Endothelial cell of umbilical vein (primary cell): ENCODE measurements at regions not wholly inside any gene's neighbourhood (a gene's known extent, or its start where the extent isn't known, plus 50 kb on each side); places are given as distances from the start of the nearest gene placed in this dataset.

Experiments used
- BruUV-seq: library from RNA; stranded (reverse); fragments of 400-500 nt; replicated peaks from 2 replicates; lab custom pipeline; 2021; lab: Mats Ljungman, UMichigan
- CTCF ChIA-PET: fragments of 300-600, 350-600 bp; sonication (Branson Sonifier 250); formaldehyde crosslinking; loops from one replicate; lab custom pipeline; 2021; ENCODE audit warnings: antibody characterized with exemption, inconsistent platforms; lab: Charles Lee
- POLR2A ChIA-PET: fragments of 300-600, 350-600 bp; sonication (Branson Sonifier 250); formaldehyde crosslinking; loops from one replicate; lab custom pipeline; 2021; ENCODE audit warnings: antibody characterized with exemption, inconsistent platforms; lab: Charles Lee
- DNase-seq: peaks from one replicate; pipeline ENCODE4 v3.0.0-alpha.2; 2011; ENCODE audit warnings: low read depth, low spot score
- FAIRE-seq: peaks from 2 replicates; lab custom pipeline; 2011; peaks lifted over from hg19 to GRCh38; lab: Jason Lieb, UNC
- H2AFZ ChIP-seq: 2 replicates; pipeline ENCODE4 v1.6.0; 2012; ENCODE audit warnings: low read depth, low read length, control low read depth, inconsistent platforms
- H3K27ac ChIP-seq: 2 replicates; pipeline ENCODE4 v1.5.1; 2011; ENCODE audit warnings: low read depth, mild to moderate bottlenecking, control low read depth, low read length, moderate library complexity; ENCODE audit not compliant: insufficient read depth
- H3K27me3 ChIP-seq, 2 experiments: 2 replicates each; pipeline versions ENCODE4 v1.6.0 to v1.6.1; 2011; ENCODE audit warnings: low read length in 2 of 2, mixed read lengths in 1 of 2; ENCODE audit not compliant: control insufficient read depth in 2 of 2, insufficient read depth in 2 of 2
- H3K36me3 ChIP-seq, 2 experiments: 2 replicates in 1 of 2; 3 replicates in 1 of 2; pipeline ENCODE4 v1.5.1; 2011; ENCODE audit warnings: low read length in 2 of 2, mild to moderate bottlenecking in 1 of 2, moderate library complexity in 1 of 2; ENCODE audit not compliant: control insufficient read depth in 2 of 2, insufficient read depth in 2 of 2; ENCODE audit errors: extremely low read depth in 1 of 2
- H3K4me1 ChIP-seq: 3 replicates; pipeline ENCODE4 v1.5.1; 2011; ENCODE audit warnings: mild to moderate bottlenecking, low read length; ENCODE audit not compliant: control insufficient read depth, insufficient read depth; ENCODE audit errors: extremely low read depth
- H3K4me2 ChIP-seq: 2 replicates; pipeline ENCODE4 v1.6.1; 2011; ENCODE audit warnings: low read length, control low read depth, mixed read lengths; ENCODE audit not compliant: insufficient read depth
- H3K4me3 ChIP-seq, 3 experiments: fragments of 200-600 bp in 1 of 3; sonication (generic), shearing (Covaris generic) in 1 of 3; replicated peaks in 1 of 3; 2 replicates each; pipeline ENCODE4 v1.5.1; 2011 to 2016; ENCODE audit warnings: control low read depth in 3 of 3, low read length in 3 of 3, mild to moderate bottlenecking in 2 of 3, inconsistent platforms in 1 of 3, low read depth in 1 of 3, moderate library complexity in 1 of 3; ENCODE audit not compliant: insufficient read depth in 1 of 3
- H3K79me2 ChIP-seq: 2 replicates; pipeline ENCODE4 v1.6.0; 2012; ENCODE audit warnings: low read length, inconsistent platforms; ENCODE audit not compliant: control insufficient read depth, insufficient read depth
- H3K9ac ChIP-seq: replicated peaks from 2 replicates; pipeline ENCODE3; 2011; ENCODE audit warnings: low read length, control low read depth; ENCODE audit not compliant: insufficient read depth; ENCODE audit errors: extremely low read depth
- H3K9me1 ChIP-seq: replicated peaks from 3 replicates; pipeline ENCODE4 v1.6.0; 2011; ENCODE audit warnings: mild to moderate bottlenecking, low read length; ENCODE audit not compliant: control insufficient read depth, insufficient read depth; ENCODE audit errors: extremely low read depth
- H3K9me3 ChIP-seq: replicated peaks from 2 replicates; pipeline ENCODE4 v1.5.1; 2012; ENCODE audit warnings: low read length, inconsistent platforms; ENCODE audit not compliant: control insufficient read depth, insufficient read depth
- H4K20me1 ChIP-seq: replicated peaks from 2 replicates; pipeline ENCODE3; 2011; ENCODE audit warnings: mild to moderate bottlenecking, low read length; ENCODE audit not compliant: control insufficient read depth, insufficient read depth; ENCODE audit errors: extremely low read depth
- EZH2 ChIP-seq: IDR thresholded peaks from 2 replicates; pipeline ENCODE4 v1.6.1; 2012; ENCODE audit warnings: borderline replicate concordance, low read depth, mild to moderate bottlenecking, moderate library complexity, low read length, inconsistent platforms; ENCODE audit not compliant: severe bottlenecking
- FOS ChIP-seq: IDR thresholded peaks from 2 replicates; pipeline ENCODE4 v1.6.1; 2011; ENCODE audit warnings: mild to moderate bottlenecking, low read length, moderate library complexity, borderline replicate concordance; ENCODE audit not compliant: insufficient read depth
- GATA2 ChIP-seq: IDR thresholded peaks from 2 replicates; pipeline ENCODE4 v1.7.0; 2011; ENCODE audit warnings: low read depth, mild to moderate bottlenecking, moderate library complexity, mixed read lengths, low read length; ENCODE audit not compliant: insufficient read length, insufficient read depth
- JUN ChIP-seq: IDR thresholded peaks from 2 replicates; pipeline ENCODE4 v1.6.1; 2011; ENCODE audit warnings: borderline replicate concordance, low read depth; ENCODE audit not compliant: insufficient read length, insufficient read depth
- MYC ChIP-seq: IDR thresholded peaks from one replicate; pipeline ENCODE4 v1.6.1; 2011; ENCODE audit warnings: mild to moderate bottlenecking, low read depth, low read length
- POLR2A ChIP-seq: IDR thresholded peaks from 2 replicates; pipeline ENCODE4 v1.6.1; 2012; ENCODE audit warnings: low read depth, mild to moderate bottlenecking, control low read depth, low read length
- POLR2AphosphoS5 ChIP-seq: IDR thresholded peaks from 2 replicates; pipeline ENCODE4 v1.6.1; 2012; ENCODE audit warnings: low read depth, mild to moderate bottlenecking, control low read depth, low read length, moderate library complexity; ENCODE audit not compliant: insufficient read depth
- dilution Hi-C: fragments of 300-500 bp; cut with MboI; formaldehyde crosslinking; loops from one replicate; pipeline ENCODE4 v1.15.0; 2019; ENCODE audit warnings: low sequenced_read_pairs; ENCODE audit not compliant: extremely low pct_ligation_motif_present
- intact Hi-C: fragments of 100-400 bp; cut with micrococcal nuclease; formaldehyde crosslinking; loops from one replicate; pipeline ENCODE4 v1.10.0; 2022
- TF ChIP-seq, protein P1 (sequence below), 2 donors: IDR thresholded peaks; 1 replicate in 1 of 2; 2 replicates in 1 of 2; pipeline ENCODE4 v1.5.1; 2011; ENCODE audit warnings: low read length in 2 of 2, mild to moderate bottlenecking in 2 of 2, moderate library complexity in 2 of 2, control low read depth in 1 of 2, inconsistent platforms in 1 of 2, low read depth in 1 of 2; ENCODE audit not compliant: insufficient read depth in 1 of 2; ENCODE audit errors: extremely low read depth in 1 of 2
- TF ChIP-seq, protein P2 (sequence below): IDR thresholded peaks from 2 replicates; pipeline ENCODE4 v1.6.1; 2011; ENCODE audit not compliant: insufficient read depth, insufficient read length

DNA sequence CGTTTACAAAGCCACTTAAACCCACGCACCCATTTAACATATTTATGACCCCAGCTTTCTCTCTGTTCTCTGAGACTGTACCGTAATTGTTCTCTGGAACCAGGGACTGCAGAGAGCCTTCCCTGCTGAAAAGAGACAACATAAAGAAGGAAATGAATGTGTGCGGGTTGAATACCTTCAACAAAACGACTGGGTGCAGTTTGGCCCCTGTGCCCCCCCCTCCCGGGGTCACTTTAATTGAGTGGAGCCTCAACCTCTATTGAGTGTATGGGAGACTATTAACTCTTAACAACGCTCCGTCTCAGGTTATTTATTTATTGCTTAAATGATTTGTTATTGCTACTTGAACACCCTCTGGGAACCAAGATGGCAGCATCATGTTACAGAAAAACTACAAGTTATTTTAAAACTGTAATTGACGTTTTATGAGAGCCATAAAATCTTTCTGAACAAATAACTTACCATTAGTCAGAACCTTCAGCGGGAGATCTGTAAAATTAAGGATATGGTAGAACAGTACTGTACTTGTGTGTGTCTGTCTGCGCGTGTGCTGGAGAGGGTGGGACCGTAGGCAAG lies 70.6 kb downstream of the GAS1 start:
- Histone ChIP-seq H3K9me1 (no peaks in the 10 kb centered on the region), H4K20me1 (no peaks in the 10 kb centered on the region), H3K9me3 (no peaks in the 10 kb centered on the region), H3K4me3 (no peak overlapping the region), H3K4me2 (no peak overlapping the region), H3K27ac (no peak overlapping the region), H3K9ac (no peak overlapping the region), H3K4me1 (no peaks in the 10 kb centered on the region), H3K36me3 (no peaks in the 10 kb centered on the region), H2AFZ (no peak overlapping the region), H3K79me2 (no peaks in the 10 kb centered on the region), H3K27me3 (no peaks in the 10 kb centered on the region)
- FAIRE-seq, result no peak
- ChIA-PET CTCF (no interaction called here), POLR2A (no interaction called here)
- TF ChIP-seq, protein P1, sequence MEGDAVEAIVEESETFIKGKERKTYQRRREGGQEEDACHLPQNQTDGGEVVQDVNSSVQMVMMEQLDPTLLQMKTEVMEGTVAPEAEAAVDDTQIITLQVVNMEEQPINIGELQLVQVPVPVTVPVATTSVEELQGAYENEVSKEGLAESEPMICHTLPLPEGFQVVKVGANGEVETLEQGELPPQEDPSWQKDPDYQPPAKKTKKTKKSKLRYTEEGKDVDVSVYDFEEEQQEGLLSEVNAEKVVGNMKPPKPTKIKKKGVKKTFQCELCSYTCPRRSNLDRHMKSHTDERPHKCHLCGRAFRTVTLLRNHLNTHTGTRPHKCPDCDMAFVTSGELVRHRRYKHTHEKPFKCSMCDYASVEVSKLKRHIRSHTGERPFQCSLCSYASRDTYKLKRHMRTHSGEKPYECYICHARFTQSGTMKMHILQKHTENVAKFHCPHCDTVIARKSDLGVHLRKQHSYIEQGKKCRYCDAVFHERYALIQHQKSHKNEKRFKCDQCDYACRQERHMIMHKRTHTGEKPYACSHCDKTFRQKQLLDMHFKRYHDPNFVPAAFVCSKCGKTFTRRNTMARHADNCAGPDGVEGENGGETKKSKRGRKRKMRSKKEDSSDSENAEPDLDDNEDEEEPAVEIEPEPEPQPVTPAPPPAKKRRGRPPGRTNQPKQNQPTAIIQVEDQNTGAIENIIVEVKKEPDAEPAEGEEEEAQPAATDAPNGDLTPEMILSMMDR (IDR thresholded peaks at IDR 0.05; ENCODE audit: extremely low read depth in 1 of 2, insufficient read depth in 1 of 2, low read depth in 1 of 2, low read length in 2 of 2), result no peak
- no peak for TF ChIP-seq POLR2AphosphoS5
- TF ChIP-seq JUN, result no peak
- TF ChIP-seq GATA2, result no peak
- DNase-seq, result no peak
- dilution Hi-C loops, result no loop called here
- BruUV-seq, result no TSS peak
- intact Hi-C loops, result no loop called here

DNA sequence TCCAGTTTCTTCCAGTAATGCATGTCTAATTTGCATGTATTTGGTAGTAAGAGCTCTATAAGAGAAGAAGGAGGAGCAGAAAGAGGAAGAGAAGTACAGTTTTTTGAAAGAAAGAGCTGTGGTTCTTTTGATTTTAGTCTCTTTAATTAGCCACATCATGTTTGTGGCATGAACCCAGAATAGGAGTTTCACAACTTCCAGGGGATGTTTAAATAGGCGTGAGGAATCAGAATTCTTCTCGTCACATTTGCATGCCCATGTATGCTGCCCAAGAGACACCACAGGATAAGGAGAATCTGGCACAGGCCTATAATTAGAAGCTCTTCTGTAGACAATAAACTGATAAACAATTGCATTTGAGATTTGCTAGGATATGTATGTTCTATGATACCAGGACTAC lies 78.7 kb downstream of the GAS1 start:
- H3K9me3 ChIP-seq, result peaks cover 2% of the 10 kb centered on the region
- H3K4me3 ChIP-seq, result no peak overlapping the region
- no peaks in the 10 kb centered on the region for H3K4me1 ChIP-seq
- H3K9me1 ChIP-seq, result no peaks in the 10 kb centered on the region
- H3K4me2 ChIP-seq, result no peak overlapping the region
- intact Hi-C loops, result no loop called here
- no peak overlapping the region for H3K27ac ChIP-seq
- H3K79me2 ChIP-seq, result no peaks in the 10 kb centered on the region
- FAIRE-seq (no peak), DNase-seq (no peak)
- H3K27me3 ChIP-seq, result no peaks in the 10 kb centered on the region
- H2AFZ ChIP-seq, result no peak overlapping the region
- TF ChIP-seq, protein P1 (IDR thresholded peaks at IDR 0.05; ENCODE audit: extremely low read depth in 1 of 2, insufficient read depth in 1 of 2, low read depth in 1 of 2, low read length in 2 of 2), result no peak
- no peak for TF ChIP-seq JUN
- TF ChIP-seq FOS, result no peak
- TF ChIP-seq POLR2AphosphoS5, result no peak
- TF ChIP-seq, protein P2, sequence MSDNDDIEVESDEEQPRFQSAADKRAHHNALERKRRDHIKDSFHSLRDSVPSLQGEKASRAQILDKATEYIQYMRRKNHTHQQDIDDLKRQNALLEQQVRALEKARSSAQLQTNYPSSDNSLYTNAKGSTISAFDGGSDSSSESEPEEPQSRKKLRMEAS, result no peak
- TF ChIP-seq EZH2, result no peak
- TF ChIP-seq MYC, result no peak
- no peak for TF ChIP-seq POLR2A
- TF ChIP-seq GATA2, result no peak
- ChIA-PET CTCF (no interaction called here), POLR2A (no interaction called here)
- no peak overlapping the region for H3K9ac ChIP-seq
- H3K36me3 ChIP-seq, result no peaks in the 10 kb centered on the region
- no TSS peak for BruUV-seq
- no peaks in the 10 kb centered on the region for H4K20me1 ChIP-seq
- dilution Hi-C loops, result no loop called here
